Psoas muscle (tissue), 7 donors: ENCODE measurements at regions not wholly inside any gene's neighbourhood (a gene's known extent, or its start where the extent isn't known, plus 50 kb on each side); places are given as distances from the start of the nearest gene placed in this dataset.

Experiments used
- ATAC-seq, 4 donors: fragments of 200-7000 bp; cut with Tn5 transposase; one replicate each; pipeline ENCODE4 v1.9.1; 2020; ENCODE audit warnings: moderate library complexity in 3 of 4, mild to moderate bottlenecking in 2 of 4
- DNase-seq, 2 donors: peaks; one replicate each; pipeline ENCODE4 v3.0.0-alpha.2; 2020
- H3K27ac ChIP-seq: fragments of 200-600 bp; one replicate; pipeline ENCODE4 v1.8.0; 2022
- H3K27me3 ChIP-seq, 3 donors: fragments of 200-600 bp in 1 of 3; one replicate each; pipeline versions ENCODE4 v1.6.1 to v1.8.0; 2013 to 2022; ENCODE audit warnings: low read length in 2 of 3, mild to moderate bottlenecking in 2 of 3, moderate library complexity in 1 of 3; ENCODE audit not compliant: insufficient read depth in 3 of 3
- H3K36me3 ChIP-seq, 2 donors: fragments of 200-600 bp in 1 of 2; one replicate each; pipeline versions ENCODE4 v1.6.1 to v1.8.0; 2013 to 2022; ENCODE audit warnings: low read depth in 1 of 2, mild to moderate bottlenecking in 1 of 2, moderate library complexity in 1 of 2; ENCODE audit not compliant: insufficient read depth in 1 of 2
- H3K4me1 ChIP-seq: fragments of 200-600 bp; one replicate; pipeline ENCODE4 v1.8.0; 2022
- H3K4me3 ChIP-seq: fragments of 200-600 bp; one replicate; pipeline ENCODE4 v1.8.0; 2022; ENCODE audit warnings: mild to moderate bottlenecking
- H3K9me3 ChIP-seq: fragments of 200-600 bp; one replicate; pipeline ENCODE4 v1.8.0; 2022
- WGBS, 3 donors: extraction: QIAGEN DNeasy Blood & Tissue Kit; methylation state at CpG; one replicate each; pipeline versions ENCODE4 v1.1.6 to v1.1.7; 2013; 5-methylcytosine and 5-hydroxymethylcytosine counted together
- intact Hi-C, 2 donors: fragments of 100-400 bp; cut with DNase I; formaldehyde crosslinking; loops; one replicate each; pipeline versions ENCODE4 v1.11.0 to v1.14.2; 2022
- TF ChIP-seq, protein P1 (sequence below): fragments of 200-600 bp; IDR thresholded peaks from one replicate; pipeline ENCODE4 v1.8.0; 2022; ENCODE audit warnings: antibody characterized with exemption
- donor health status: healthy with polysubstance abuse.
- donor health status: DM: no; HTN: no; CAD: no; lungs with moderate emphysema.
- donor health status: Bipolar disorder and iron deficiency.
- donor health status: healthy.
- donor health status: DM: yes; HTN: yes; CAD: no.
- donor health status: DM: no; HTN: no; CAD: no.
- donor health status: DM: yes; HTN: yes; CAD: no.

DNA sequence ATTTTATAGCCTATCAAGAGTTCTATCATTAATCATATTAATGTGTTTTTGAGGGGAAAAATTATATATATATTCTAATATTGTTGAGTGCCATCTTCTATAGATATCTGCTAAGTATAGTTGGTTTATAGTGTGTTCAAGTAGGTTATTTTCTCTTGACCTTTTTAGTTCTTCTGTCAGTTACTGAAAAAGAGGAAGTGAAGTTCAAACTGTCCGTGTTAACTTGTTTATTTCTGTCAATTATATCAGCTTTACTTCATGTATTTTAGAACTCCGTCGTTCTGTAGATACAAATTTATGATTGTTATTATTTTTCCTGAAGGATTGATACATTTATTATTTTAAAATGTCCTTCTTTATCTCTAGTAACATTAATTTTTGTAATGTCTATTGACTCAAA is 1209.1 kb downstream of the CDH12 start:
- Histone ChIP-seq H3K36me3 (no peaks in the 10 kb centered on the region), H3K4me3 (no peak overlapping the region), H3K27ac (no peak overlapping the region), H3K9me3 (no peaks in the 10 kb centered on the region), H3K4me1 (no peaks in the 10 kb centered on the region), H3K27me3 (no peaks in the 10 kb centered on the region)
- no peak for ATAC-seq
- TF ChIP-seq, protein P1, sequence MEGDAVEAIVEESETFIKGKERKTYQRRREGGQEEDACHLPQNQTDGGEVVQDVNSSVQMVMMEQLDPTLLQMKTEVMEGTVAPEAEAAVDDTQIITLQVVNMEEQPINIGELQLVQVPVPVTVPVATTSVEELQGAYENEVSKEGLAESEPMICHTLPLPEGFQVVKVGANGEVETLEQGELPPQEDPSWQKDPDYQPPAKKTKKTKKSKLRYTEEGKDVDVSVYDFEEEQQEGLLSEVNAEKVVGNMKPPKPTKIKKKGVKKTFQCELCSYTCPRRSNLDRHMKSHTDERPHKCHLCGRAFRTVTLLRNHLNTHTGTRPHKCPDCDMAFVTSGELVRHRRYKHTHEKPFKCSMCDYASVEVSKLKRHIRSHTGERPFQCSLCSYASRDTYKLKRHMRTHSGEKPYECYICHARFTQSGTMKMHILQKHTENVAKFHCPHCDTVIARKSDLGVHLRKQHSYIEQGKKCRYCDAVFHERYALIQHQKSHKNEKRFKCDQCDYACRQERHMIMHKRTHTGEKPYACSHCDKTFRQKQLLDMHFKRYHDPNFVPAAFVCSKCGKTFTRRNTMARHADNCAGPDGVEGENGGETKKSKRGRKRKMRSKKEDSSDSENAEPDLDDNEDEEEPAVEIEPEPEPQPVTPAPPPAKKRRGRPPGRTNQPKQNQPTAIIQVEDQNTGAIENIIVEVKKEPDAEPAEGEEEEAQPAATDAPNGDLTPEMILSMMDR: no peak
- intact Hi-C loops: no loop called here
- 72 to 76% (median 73%) methylated on average over 3 of the region's 3 CpGs for WGBS, 3 donors
- no peak for DNase-seq

GRCh38 chr5:21642312-21642711 is 1210.8 kb downstream of the CDH12 start:
- intact Hi-C loops: no loop called here
- no peaks in the 10 kb centered on the region for H3K9me3 ChIP-seq
- H3K4me1 ChIP-seq: no peaks in the 10 kb centered on the region
- H3K4me3 ChIP-seq: no peak overlapping the region
- H3K27me3 ChIP-seq: no peaks in the 10 kb centered on the region
- ATAC-seq (no peak), DNase-seq (no peak)
- H3K27ac ChIP-seq: no peak overlapping the region
- WGBS, 3 donors: 83 to 90% (median 83%) methylated on average over 1 of the region's 1 CpG
- TF ChIP-seq, protein P1: no peak
- no peaks in the 10 kb centered on the region for H3K36me3 ChIP-seq

GRCh38 chr5:21623831-21624230 is 1229.3 kb downstream of the CDH12 start:
- no peaks in the 10 kb centered on the region for H3K4me1 ChIP-seq
- TF ChIP-seq, protein P1: no peak
- no peaks in the 10 kb centered on the region for H3K27me3 ChIP-seq
- H3K9me3 ChIP-seq: no peaks in the 10 kb centered on the region
- no peak overlapping the region for H3K4me3 ChIP-seq
- intact Hi-C loops: no loop called here
- DNase-seq (no peak), ATAC-seq (no peak)
- H3K36me3 ChIP-seq: no peaks in the 10 kb centered on the region
- no peak overlapping the region for H3K27ac ChIP-seq
- 42 to 66% (median 48%) methylated on average over 2 of the region's 2 CpGs for WGBS, 3 donors

- H3K27ac ChIP-seq: no peak overlapping the region
- no peaks in the 10 kb centered on the region for H3K4me1 ChIP-seq
- no peaks in the 10 kb centered on the region for H3K27me3 ChIP-seq
- H3K9me3 ChIP-seq: no peaks in the 10 kb centered on the region
- ATAC-seq (no peak), DNase-seq (no peak)
- TF ChIP-seq, protein P1: no peak
- H3K36me3 ChIP-seq: no peaks in the 10 kb centered on the region
- WGBS, 3 donors: 92 to 94% (median 93%) methylated on average over 16 of the region's 16 CpGs
- no peak overlapping the region for H3K4me3 ChIP-seq
- intact Hi-C loops: no loop called here
Observed at GRCh38 chr5:21615195-21615765, 1237.9 kb downstream of the CDH12 start.

- no peaks in the 10 kb centered on the region for H3K9me3 ChIP-seq
- H3K27ac ChIP-seq: no peak overlapping the region
- TF ChIP-seq, protein P1: no peak
- no peaks in the 10 kb centered on the region for H3K27me3 ChIP-seq
- intact Hi-C loops: no loop called here
- WGBS, 3 donors: 69 to 76% (median 69%) methylated on average over 5 of the region's 5 CpGs
- H3K4me3 ChIP-seq: no peak overlapping the region
- H3K4me1 ChIP-seq: no peaks in the 10 kb centered on the region
- ATAC-seq (no peak), DNase-seq (no peak)
- H3K36me3 ChIP-seq: no peaks in the 10 kb centered on the region
Observed at GRCh38 chr5:21613971-21614488, 1239.1 kb downstream of the CDH12 start.
